ENCODE measurements at regions not wholly inside any gene's neighbourhood (a gene's known extent, or its start where the extent isn't known, plus 50 kb on each side); places are given as distances from the start of the nearest gene placed in this dataset.

- no peak for DNase-seq
- Histone ChIP-seq H3K4ac (ENCODE audit: low read depth in 1 of 2, low read length in 2 of 2) (no peak overlapping the region), H3K9ac (ENCODE audit: low read length) (no peak overlapping the region), H4K8ac (ENCODE audit: low read length) (no peak overlapping the region), H3K79me1 (replicated peaks; ENCODE audit: low read length, poor library complexity, severe bottlenecking) (no peaks in the 10 kb centered on the region), H4K91ac (ENCODE audit: low read length) (no peak overlapping the region), H2AFZ (ENCODE audit: low read depth, low read length) (no peak overlapping the region), H2BK120ac (ENCODE audit: low read depth, low read length) (no peak overlapping the region), H3K23ac (ENCODE audit: low read length in 2 of 2) (no peak overlapping the region), H2BK15ac (ENCODE audit: low read depth, poor library complexity, severe bottlenecking) (no peak overlapping the region), H3K27me3 (ENCODE audit: control insufficient read depth in 1 of 2, insufficient read depth in 1 of 2, low read length in 2 of 2) (no peaks in the 10 kb centered on the region), H3K4me1 (ENCODE audit: control insufficient read depth, insufficient read depth, low read depth, low read length) (no peaks in the 10 kb centered on the region), H3K4me3 (ENCODE audit: insufficient read depth in 1 of 2, low read depth in 1 of 2, low read length in 2 of 2) (no peak overlapping the region), H2BK5ac (ENCODE audit: low read depth, low read length, poor library complexity, severe bottlenecking) (no peak overlapping the region), H2AK5ac (ENCODE audit: low read length, severe bottlenecking) (no peak overlapping the region), H3K36me3 (ENCODE audit: control insufficient read depth in 1 of 2, insufficient read depth in 2 of 2, low read depth in 1 of 2, low read length in 2 of 2) (no peaks in the 10 kb centered on the region), H3K4me2 (ENCODE audit: low read length, poor library complexity, severe bottlenecking) (no peak overlapping the region), H3K9me3 (ENCODE audit: control insufficient read depth, low read length) (no peaks in the 10 kb centered on the region), H2BK12ac (ENCODE audit: low read length in 2 of 2) (no peak overlapping the region), H3K27ac (ENCODE audit: low read length, poor library complexity, severe bottlenecking) (no peak overlapping the region), H3K14ac (ENCODE audit: low read length in 2 of 2) (no peak overlapping the region), H3K18ac (ENCODE audit: low read depth in 1 of 2, low read length in 2 of 2) (no peak overlapping the region)
- WGBS: 76% methylated on average over 11 of the region's 15 CpGs
Measured at GRCh38 chr2:2791606-2792005, 460.5 kb upstream of the MYT1L start.

DNA sequence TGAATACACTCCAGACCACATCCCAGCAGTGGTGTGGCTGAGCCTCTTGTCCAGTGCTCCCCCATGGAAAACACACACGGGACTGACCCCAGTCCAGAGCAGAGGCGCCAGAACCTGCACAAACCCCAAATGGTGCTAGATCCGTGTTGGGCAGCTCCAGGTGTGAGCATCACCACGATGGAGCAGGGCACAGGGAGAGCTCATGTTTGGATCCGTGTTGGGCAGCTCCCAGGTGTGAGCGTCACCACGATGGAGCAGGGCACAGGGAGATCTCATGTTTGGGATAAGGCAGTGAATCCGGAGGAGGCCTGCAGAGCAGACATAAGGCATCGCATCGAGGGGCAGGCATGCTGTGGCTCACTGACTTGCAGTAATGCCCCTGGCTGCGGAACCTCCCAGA is 460.0 kb upstream of the MYT1L start:
- H3K4me1 ChIP-seq (ENCODE audit: control insufficient read depth, insufficient read depth, low read depth, low read length): no peaks in the 10 kb centered on the region
- H2BK5ac ChIP-seq (ENCODE audit: low read depth, low read length, poor library complexity, severe bottlenecking): no peak overlapping the region
- H3K36me3 ChIP-seq (ENCODE audit: control insufficient read depth in 1 of 2, insufficient read depth in 2 of 2, low read depth in 1 of 2, low read length in 2 of 2): no peaks in the 10 kb centered on the region
- H3K23ac ChIP-seq (ENCODE audit: low read length in 2 of 2): no peak overlapping the region
- H3K4me2 ChIP-seq (ENCODE audit: low read length, poor library complexity, severe bottlenecking): no peak overlapping the region
- no peak overlapping the region for H3K14ac ChIP-seq (ENCODE audit: low read length in 2 of 2)
- no peak overlapping the region for H3K9ac ChIP-seq (ENCODE audit: low read length)
- no peak overlapping the region for H2BK120ac ChIP-seq (ENCODE audit: low read depth, low read length)
- no peak overlapping the region for H4K91ac ChIP-seq (ENCODE audit: low read length)
- no peak overlapping the region for H2AK5ac ChIP-seq (ENCODE audit: low read length, severe bottlenecking)
- no peak overlapping the region for H2AFZ ChIP-seq (ENCODE audit: low read depth, low read length)
- no peak overlapping the region for H2BK15ac ChIP-seq (ENCODE audit: low read depth, poor library complexity, severe bottlenecking)
- H3K18ac ChIP-seq (ENCODE audit: low read depth in 1 of 2, low read length in 2 of 2): no peak overlapping the region
- 85% methylated on average over 11 of the region's 11 CpGs for WGBS
- no peak overlapping the region for H4K8ac ChIP-seq (ENCODE audit: low read length)
- H3K79me1 ChIP-seq (replicated peaks; ENCODE audit: low read length, poor library complexity, severe bottlenecking): no peaks in the 10 kb centered on the region
- H3K27ac ChIP-seq (ENCODE audit: low read length, poor library complexity, severe bottlenecking): no peak overlapping the region
- H3K4ac ChIP-seq (ENCODE audit: low read depth in 1 of 2, low read length in 2 of 2): no peak overlapping the region
- no peak overlapping the region for H2BK12ac ChIP-seq (ENCODE audit: low read length in 2 of 2)
- no peak overlapping the region for H3K4me3 ChIP-seq (ENCODE audit: insufficient read depth in 1 of 2, low read depth in 1 of 2, low read length in 2 of 2)
- no peaks in the 10 kb centered on the region for H3K9me3 ChIP-seq (ENCODE audit: control insufficient read depth, low read length)
- H3K27me3 ChIP-seq (ENCODE audit: control insufficient read depth in 1 of 2, insufficient read depth in 1 of 2, low read length in 2 of 2): no peaks in the 10 kb centered on the region
- DNase-seq: no peak

- WGBS: 6% methylated on average over 3 of the region's 3 CpGs
- no peak overlapping the region for H3K4me2 ChIP-seq (ENCODE audit: low read length, poor library complexity, severe bottlenecking)
Measured at GRCh38 chr2:2788076-2788475, 457.0 kb upstream of the MYT1L start.

GRCh38 chr2:2787301-2787907 is 456.3 kb upstream of the MYT1L start:
- no peak for DNase-seq
- Histone ChIP-seq H4K91ac (ENCODE audit: low read length) (no peak overlapping the region), H3K4me2 (ENCODE audit: low read length, poor library complexity, severe bottlenecking) (no peak overlapping the region), H3K23ac (ENCODE audit: low read length in 2 of 2) (no peak overlapping the region), H3K14ac (ENCODE audit: low read length in 2 of 2) (no peak overlapping the region), H3K79me1 (replicated peaks; ENCODE audit: low read length, poor library complexity, severe bottlenecking) (no peaks in the 10 kb centered on the region), H2BK15ac (ENCODE audit: low read depth, poor library complexity, severe bottlenecking) (no peak overlapping the region), H3K36me3 (ENCODE audit: control insufficient read depth in 1 of 2, insufficient read depth in 2 of 2, low read depth in 1 of 2, low read length in 2 of 2) (no peaks in the 10 kb centered on the region), H2AFZ (ENCODE audit: low read depth, low read length) (no peak overlapping the region), H3K27ac (ENCODE audit: low read length, poor library complexity, severe bottlenecking) (no peak overlapping the region), H3K4me3 (ENCODE audit: insufficient read depth in 1 of 2, low read depth in 1 of 2, low read length in 2 of 2) (no peak overlapping the region), H2BK120ac (ENCODE audit: low read depth, low read length) (no peak overlapping the region), H3K9me3 (ENCODE audit: control insufficient read depth, low read length) (no peaks in the 10 kb centered on the region), H3K27me3 (ENCODE audit: control insufficient read depth in 1 of 2, insufficient read depth in 1 of 2, low read length in 2 of 2) (no peaks in the 10 kb centered on the region), H4K8ac (ENCODE audit: low read length) (no peak overlapping the region), H3K4me1 (ENCODE audit: control insufficient read depth, insufficient read depth, low read depth, low read length) (no peaks in the 10 kb centered on the region), H2BK12ac (ENCODE audit: low read length in 2 of 2) (no peak overlapping the region), H3K9ac (ENCODE audit: low read length) (no peak overlapping the region), H3K4ac (ENCODE audit: low read depth in 1 of 2, low read length in 2 of 2) (no peak overlapping the region), H3K18ac (ENCODE audit: low read depth in 1 of 2, low read length in 2 of 2) (no peak overlapping the region), H2AK5ac (ENCODE audit: low read length, severe bottlenecking) (no peak overlapping the region), H2BK5ac (ENCODE audit: low read depth, low read length, poor library complexity, severe bottlenecking) (no peak overlapping the region)
- 48% methylated on average over 18 of the region's 19 CpGs for WGBS

More at GRCh38 chr2:2788076-2788475, 457.0 kb upstream of the MYT1L start:
- Histone ChIP-seq H3K14ac (ENCODE audit: low read length in 2 of 2) (no peak overlapping the region), H3K23ac (ENCODE audit: low read length in 2 of 2) (no peak overlapping the region), H3K27me3 (ENCODE audit: control insufficient read depth in 1 of 2, insufficient read depth in 1 of 2, low read length in 2 of 2) (no peaks in the 10 kb centered on the region), H4K8ac (ENCODE audit: low read length) (no peak overlapping the region), H3K36me3 (ENCODE audit: control insufficient read depth in 1 of 2, insufficient read depth in 2 of 2, low read depth in 1 of 2, low read length in 2 of 2) (no peaks in the 10 kb centered on the region), H3K27ac (ENCODE audit: low read length, poor library complexity, severe bottlenecking) (no peak overlapping the region), H3K4ac (ENCODE audit: low read depth in 1 of 2, low read length in 2 of 2) (no peak overlapping the region), H3K79me1 (replicated peaks; ENCODE audit: low read length, poor library complexity, severe bottlenecking) (no peaks in the 10 kb centered on the region), H2BK15ac (ENCODE audit: low read depth, poor library complexity, severe bottlenecking) (no peak overlapping the region), H2AK5ac (ENCODE audit: low read length, severe bottlenecking) (no peak overlapping the region), H3K4me3 (ENCODE audit: insufficient read depth in 1 of 2, low read depth in 1 of 2, low read length in 2 of 2) (no peak overlapping the region), H4K91ac (ENCODE audit: low read length) (no peak overlapping the region), H3K4me1 (ENCODE audit: control insufficient read depth, insufficient read depth, low read depth, low read length) (no peaks in the 10 kb centered on the region), H3K9me3 (ENCODE audit: control insufficient read depth, low read length) (no peaks in the 10 kb centered on the region), H2BK12ac (ENCODE audit: low read length in 2 of 2) (no peak overlapping the region), H2AFZ (ENCODE audit: low read depth, low read length) (no peak overlapping the region), H2BK5ac (ENCODE audit: low read depth, low read length, poor library complexity, severe bottlenecking) (no peak overlapping the region), H3K18ac (ENCODE audit: low read depth in 1 of 2, low read length in 2 of 2) (no peak overlapping the region), H3K9ac (ENCODE audit: low read length) (no peak overlapping the region), H2BK120ac (ENCODE audit: low read depth, low read length) (no peak overlapping the region)
- DNase-seq: no peak

Data from mesenchymal stem cell (in vitro differentiated cells and primary cell).